Mesodermal cell (in vitro differentiated cells): ENCODE measurements at regions not wholly inside any gene's neighbourhood (a gene's known extent, or its start where the extent isn't known, plus 50 kb on each side); places are given as distances from the start of the nearest gene placed in this dataset.

Experiments used
- H3K27ac ChIP-seq: 2 replicates; pipeline ENCODE4 v1.7.0; 2013; ENCODE audit warnings: mild to moderate bottlenecking, low read depth, low read length, moderate library complexity; ENCODE audit not compliant: severe bottlenecking
- H3K36me3 ChIP-seq: 2 replicates; pipeline ENCODE4 v1.7.1; 2013; ENCODE audit warnings: mild to moderate bottlenecking, low read length, moderate library complexity; ENCODE audit not compliant: control insufficient read depth, insufficient read depth
- H3K4me1 ChIP-seq: one replicate; pipeline ENCODE4 v1.7.1; 2013; ENCODE audit warnings: mild to moderate bottlenecking, low read length; ENCODE audit not compliant: insufficient read depth, control insufficient read depth, poor library complexity, severe bottlenecking
- H3K4me3 ChIP-seq: 2 replicates; pipeline ENCODE4 v1.7.0; 2013; ENCODE audit warnings: low read length, control low read depth, mild to moderate bottlenecking; ENCODE audit not compliant: insufficient read depth, poor library complexity, severe bottlenecking; ENCODE audit errors: extremely low read depth
- H3K9me3 ChIP-seq: 2 replicates; pipeline ENCODE4 v1.7.1; 2013; ENCODE audit warnings: mild to moderate bottlenecking, low read length, moderate library complexity; ENCODE audit not compliant: control insufficient read depth
- WGBS, 2 experiments: methylation state at CpG; one replicate each; pipeline ENCODE4 v1.1.5; 2013; ENCODE audit warnings: missing lambda C conversion rate in 2 of 2; ENCODE audit not compliant: insufficient coverage in 2 of 2; 5-methylcytosine and 5-hydroxymethylcytosine counted together

GRCh38 chr3:187544326-187544725 lies 125.9 kb downstream of the SST start:
- H3K9me3 ChIP-seq = no peaks in the 10 kb centered on the region
- H3K4me3 ChIP-seq = no peak overlapping the region
- no peaks in the 10 kb centered on the region for H3K4me1 ChIP-seq
- no peak overlapping the region for H3K27ac ChIP-seq
- 88 to 91% methylated on average over 4 to 5 of the region's 5 CpGs for WGBS, 2 experiments
- H3K36me3 ChIP-seq = no peaks in the 10 kb centered on the region

DNA sequence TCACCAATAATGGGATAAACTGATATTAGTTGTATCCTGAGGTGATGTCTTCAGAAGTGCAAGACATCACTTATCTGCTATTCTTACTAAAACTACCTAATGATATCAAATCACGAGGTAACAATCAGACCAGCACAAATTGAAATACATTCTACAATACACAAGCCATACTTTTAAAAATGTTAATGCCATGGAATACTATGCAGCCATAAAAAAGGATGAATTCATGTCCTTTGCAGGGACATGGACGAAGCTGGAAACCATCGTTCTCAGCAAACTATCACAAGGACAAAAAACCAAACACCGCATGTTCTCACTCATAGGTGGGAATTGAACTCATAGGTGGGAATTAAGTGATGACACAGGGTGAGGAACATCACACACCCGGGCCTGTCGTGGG lies 129.3 kb downstream of the SST start:
- H3K4me1 ChIP-seq = no peaks in the 10 kb centered on the region
- 62 to 93% methylated on average over 2 to 3 of the region's 6 CpGs for WGBS, 2 experiments
- H3K27ac ChIP-seq = no peak overlapping the region
- H3K36me3 ChIP-seq = no peaks in the 10 kb centered on the region
- no peak overlapping the region for H3K4me3 ChIP-seq
- no peaks in the 10 kb centered on the region for H3K9me3 ChIP-seq

DNA sequence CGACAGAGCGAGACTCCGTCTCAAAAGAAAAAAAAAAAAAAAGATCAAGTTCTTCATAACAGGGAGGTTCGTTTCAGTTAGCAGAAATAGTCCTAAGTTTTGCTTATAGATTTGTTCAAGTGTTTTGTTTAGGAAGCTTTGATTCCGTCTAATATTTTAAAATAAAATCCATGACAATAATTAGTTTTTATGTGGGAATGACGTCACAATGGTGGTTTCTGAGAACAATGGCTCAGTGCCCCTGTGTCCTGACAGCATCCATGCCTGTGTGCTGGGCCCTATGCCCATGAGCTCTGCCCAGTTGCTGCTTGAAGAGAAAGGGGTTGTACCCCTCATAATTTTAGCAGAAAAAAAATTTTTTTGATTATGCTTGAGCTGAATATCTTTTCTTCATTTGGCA lies 134.0 kb downstream of the SST start:
- Histone ChIP-seq H3K27ac (no peak overlapping the region), H3K4me1 (no peaks in the 10 kb centered on the region), H3K4me3 (no peak overlapping the region), H3K36me3 (no peaks in the 10 kb centered on the region), H3K9me3 (no peaks in the 10 kb centered on the region)
- 83 to 100% methylated on average over 1 of the region's 6 CpGs for WGBS, 2 experiments

- H3K4me3 ChIP-seq = no peak overlapping the region
- H3K9me3 ChIP-seq = no peaks in the 10 kb centered on the region
- 92 to 100% methylated on average over 1 to 2 of the region's 6 CpGs for WGBS, 2 experiments
- no peaks in the 10 kb centered on the region for H3K36me3 ChIP-seq
- no peak overlapping the region for H3K27ac ChIP-seq
- H3K4me1 ChIP-seq = no peaks in the 10 kb centered on the region
These were observed 136.4 kb downstream of the SST start for GRCh38 chr3:187533797-187534196.

GRCh38 chr3:187531831-187532230 lies 138.4 kb downstream of the SST start:
- H3K4me3 ChIP-seq = no peak overlapping the region
- H3K27ac ChIP-seq = no peak overlapping the region
- H3K9me3 ChIP-seq = no peaks in the 10 kb centered on the region
- H3K36me3 ChIP-seq = no peaks in the 10 kb centered on the region
- H3K4me1 ChIP-seq = no peaks in the 10 kb centered on the region
- WGBS, 2 experiments = 89 to 93% methylated on average over 2 of the region's 2 CpGs

- no peak overlapping the region for H3K4me3 ChIP-seq
- peaks cover 20% of the 10 kb centered on the region for H3K4me1 ChIP-seq
- H3K27ac ChIP-seq = no peak overlapping the region
- no peaks in the 10 kb centered on the region for H3K36me3 ChIP-seq
- H3K9me3 ChIP-seq = no peaks in the 10 kb centered on the region
- WGBS, 2 experiments = no CpG with 5 or more reads among the region's 1 CpG
These were observed 147.3 kb downstream of the SST start for GRCh38 chr3:187522890-187523289.

DNA sequence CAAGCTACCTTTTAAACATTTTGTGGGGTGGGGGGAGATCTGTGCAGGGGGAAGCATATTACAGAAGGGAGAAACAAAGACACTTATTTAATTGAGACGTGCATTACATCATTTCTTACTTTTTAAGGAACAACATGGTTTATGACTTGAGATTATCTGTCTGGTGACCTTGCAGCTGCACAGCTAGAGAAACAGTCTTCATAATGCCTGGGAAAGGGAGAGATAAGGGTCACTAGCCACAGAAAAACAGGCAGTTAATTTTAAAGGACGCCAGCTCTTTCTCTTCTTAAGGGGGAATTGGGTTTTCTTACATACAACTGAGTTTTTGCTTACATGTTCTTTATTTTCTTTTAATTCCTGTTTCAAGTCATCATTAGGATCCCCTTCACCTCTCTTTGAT lies 147.9 kb downstream of the SST start:
- H3K27ac ChIP-seq = no peak overlapping the region
- H3K36me3 ChIP-seq = no peaks in the 10 kb centered on the region
- 100% methylated on average over 1 of the region's 2 CpGs; no CpG with 5 or more reads in 1 of the 2 experiments for WGBS, 2 experiments
- H3K4me1 ChIP-seq = peaks cover 20% of the 10 kb centered on the region
- H3K4me3 ChIP-seq = no peak overlapping the region
- no peaks in the 10 kb centered on the region for H3K9me3 ChIP-seq

GRCh38 chr3:187521546-187521945 lies 148.6 kb downstream of the SST start:
- WGBS, 2 experiments = no CpG with 5 or more reads among the region's 2 CpGs
- H3K4me3 ChIP-seq = no peak overlapping the region

DNA sequence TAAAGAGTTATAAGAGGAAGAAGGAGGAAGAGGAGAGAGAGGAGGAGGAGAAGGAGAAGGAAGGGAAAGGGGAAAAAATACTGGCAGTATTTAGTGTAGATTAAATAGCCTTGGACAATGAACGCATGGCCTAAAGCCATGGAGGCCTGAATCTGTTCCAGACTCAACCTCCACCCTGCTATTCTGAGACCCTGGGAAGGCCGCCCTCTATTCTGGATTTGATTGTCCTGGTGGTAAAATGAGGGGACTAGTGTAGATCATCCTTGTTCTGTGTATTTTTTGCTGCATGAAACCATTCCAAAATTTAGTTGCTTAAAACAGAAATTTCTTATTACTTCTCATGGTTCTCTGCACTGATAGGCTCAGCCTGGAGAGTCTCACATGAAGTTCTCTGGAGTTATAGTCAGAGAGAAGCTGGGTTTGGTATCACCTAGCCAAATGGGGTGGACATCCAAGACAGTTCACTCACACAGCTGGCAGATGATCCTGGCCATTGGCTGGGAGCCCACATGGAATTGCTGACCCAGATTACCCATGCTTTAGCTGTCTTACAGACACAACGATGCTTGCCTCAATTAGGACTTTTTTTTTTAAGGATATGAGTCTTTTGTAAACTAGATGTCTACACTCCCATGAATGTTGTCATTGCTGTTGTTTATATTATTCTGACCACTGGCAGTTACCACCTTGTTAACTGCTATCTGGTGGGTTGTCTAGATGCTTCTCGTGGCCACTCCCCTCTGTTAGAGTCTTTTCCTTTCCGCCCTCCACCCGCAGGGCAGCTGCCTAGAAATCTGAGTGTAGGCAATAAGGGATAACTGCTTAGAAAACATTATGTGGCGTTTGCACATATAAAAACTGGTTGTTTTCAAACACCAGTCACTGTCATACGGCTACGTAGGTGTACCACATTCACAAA lies 149.9 kb downstream of the SST start:
- Histone ChIP-seq H3K4me3 (no peak overlapping the region), H3K27ac (peak overlapping the region; percentile 75), H3K36me3 (no peaks in the 10 kb centered on the region), H3K9me3 (no peaks in the 10 kb centered on the region), H3K4me1 (peaks cover 20% of the 10 kb centered on the region)
- WGBS, 2 experiments = 83 to 95% methylated on average over 3 of the region's 9 CpGs

More at GRCh38 chr3:187521546-187521945, 148.6 kb downstream of the SST start:
- Histone ChIP-seq H3K9me3 (no peaks in the 10 kb centered on the region), H3K4me1 (peaks cover 20% of the 10 kb centered on the region), H3K27ac (no peak overlapping the region), H3K36me3 (no peaks in the 10 kb centered on the region)

GRCh38 chr3:187519428-187519890 lies 150.7 kb downstream of the SST start:
- Histone ChIP-seq H3K36me3 (no peaks in the 10 kb centered on the region), H3K4me3 (no peak overlapping the region), H3K9me3 (no peaks in the 10 kb centered on the region), H3K4me1 (peaks cover 20% of the 10 kb centered on the region), H3K27ac (peak overlapping the region; percentile 75)
- 29 to 45% methylated on average over 4 to 7 of the region's 9 CpGs for WGBS, 2 experiments

- Histone ChIP-seq H3K4me3 (no peak overlapping the region), H3K27ac (no peak overlapping the region), H3K36me3 (no peaks in the 10 kb centered on the region), H3K9me3 (no peaks in the 10 kb centered on the region), H3K4me1 (peaks cover 20% of the 10 kb centered on the region)
- WGBS, 2 experiments = 86 to 100% methylated on average over 2 of the region's 3 CpGs
These were observed 150.4 kb downstream of the RTP4 start for GRCh38 chr3:187518616-187519015.
